ENCODE measurements at regions not wholly inside any gene's neighbourhood (a gene's known extent, or its start where the extent isn't known, plus 50 kb on each side); places are given as distances from the start of the nearest gene placed in this dataset.

- H3K9me3 ChIP-seq: no peaks in the 10 kb centered on the region
- H3K4me3 ChIP-seq: no peak overlapping the region
- intact Hi-C loops (cut with DNase I): no loop called here
- no peaks in the 10 kb centered on the region for H3K36me3 ChIP-seq
- H3K9ac ChIP-seq (ENCODE audit: low read depth in 2 of 2, low read length in 2 of 2): no peak overlapping the region
- H3K27me3 ChIP-seq: peaks cover 3% of the 10 kb centered on the region
- H3K4me1 ChIP-seq: no peaks in the 10 kb centered on the region
- no peak overlapping the region for H3K27ac ChIP-seq
- DNase-seq: no peak
- TF ChIP-seq CTCF (IDR thresholded peaks at IDR 0.05): no peak
These were observed 112.7 kb upstream of the PDE10A start for GRCh38 chr6:165775721-165776120.

GRCh38 chr6:165774903-165775601 is 112.0 kb upstream of the PDE10A start:
- H3K4me1 ChIP-seq: no peaks in the 10 kb centered on the region
- H3K36me3 ChIP-seq: no peaks in the 10 kb centered on the region
- no peak overlapping the region for H3K27ac ChIP-seq
- no peak overlapping the region for H3K9ac ChIP-seq (ENCODE audit: low read depth in 2 of 2, low read length in 2 of 2)
- no peak overlapping the region for H3K4me3 ChIP-seq
- H3K9me3 ChIP-seq: no peaks in the 10 kb centered on the region
- peaks cover 3% of the 10 kb centered on the region for H3K27me3 ChIP-seq
- intact Hi-C loops (cut with DNase I): no loop called here
- no peak for DNase-seq
- TF ChIP-seq CTCF (IDR thresholded peaks at IDR 0.05): no peak

- Histone ChIP-seq H3K27me3 (peaks cover 3% of the 10 kb centered on the region), H3K27ac (no peak overlapping the region), H3K4me1 (no peaks in the 10 kb centered on the region), H3K36me3 (no peaks in the 10 kb centered on the region), H3K9me3 (no peaks in the 10 kb centered on the region), H3K9ac (ENCODE audit: low read depth in 2 of 2, low read length in 2 of 2) (no peak overlapping the region), H3K4me3 (no peak overlapping the region)
- intact Hi-C loops (cut with DNase I): no loop called here
- no peak for TF ChIP-seq CTCF (IDR thresholded peaks at IDR 0.05)
- no peak for DNase-seq
These were observed 107.5 kb upstream of the PDE10A start for GRCh38 chr6:165770397-165771082.

- intact Hi-C loops (cut with DNase I): no loop called here
- no peak overlapping the region for H3K4me3 ChIP-seq
These were observed 106.8 kb upstream of the PDE10A start for GRCh38 chr6:165769884-165770283.

GRCh38 chr6:165769401-165769800 is 106.4 kb upstream of the PDE10A start:
- no peaks in the 10 kb centered on the region for H3K27me3 ChIP-seq
- no peaks in the 10 kb centered on the region for H3K4me1 ChIP-seq
- TF ChIP-seq CTCF (IDR thresholded peaks at IDR 0.05): no peak
- no peak overlapping the region for H3K27ac ChIP-seq
- no peak for DNase-seq
- no peak overlapping the region for H3K9ac ChIP-seq (ENCODE audit: low read depth in 2 of 2, low read length in 2 of 2)
- H3K36me3 ChIP-seq: no peaks in the 10 kb centered on the region
- intact Hi-C loops (cut with DNase I): no loop called here
- no peak overlapping the region for H3K4me3 ChIP-seq
- no peaks in the 10 kb centered on the region for H3K9me3 ChIP-seq

More at GRCh38 chr6:165769884-165770283, 106.8 kb upstream of the PDE10A start:
- Histone ChIP-seq H3K9me3 (no peaks in the 10 kb centered on the region), H3K36me3 (no peaks in the 10 kb centered on the region), H3K27ac (no peak overlapping the region), H3K27me3 (no peaks in the 10 kb centered on the region), H3K4me1 (no peaks in the 10 kb centered on the region), H3K9ac (ENCODE audit: low read depth in 2 of 2, low read length in 2 of 2) (no peak overlapping the region)
- no peak for DNase-seq
- no peak for TF ChIP-seq CTCF (IDR thresholded peaks at IDR 0.05)

Measured in colonic mucosa (tissue), 4 donors.